WERI-Rb-1 (cell line): ENCODE measurements at regions not wholly inside any gene's neighbourhood (a gene's known extent, or its start where the extent isn't known, plus 50 kb on each side); places are given as distances from the start of the nearest gene placed in this dataset.

Experiments
- DNase-seq: peaks from one replicate; pipeline ENCODE4 v3.0.0-alpha.2; 2020
- H3K27ac ChIP-seq: fragments of 250-450 bp; sonication (Bioruptor Pico); 2 replicates; pipeline ENCODE4 v1.5.1; 2020; ENCODE audit warnings: mild to moderate bottlenecking, moderate library complexity
- H3K27me3 ChIP-seq: fragments of 250-450 bp; sonication (Bioruptor Pico); 2 replicates; pipeline ENCODE4 v1.5.1; 2021; ENCODE audit warnings: mild to moderate bottlenecking, low read depth, moderate library complexity; ENCODE audit not compliant: insufficient read depth, severe bottlenecking
- H3K36me3 ChIP-seq: fragments of 250-450 bp; sonication (Bioruptor Pico); 2 replicates; pipeline ENCODE4 v1.5.1; 2020; ENCODE audit warnings: mild to moderate bottlenecking, moderate library complexity
- H3K4me3 ChIP-seq: 2 replicates; pipeline ENCODE4 v1.5.1; 2011; ENCODE audit warnings: low read depth, mild to moderate bottlenecking, control low read depth, low read length
- H3K9me3 ChIP-seq: fragments of 250-450 bp; sonication (Bioruptor Pico); 2 replicates; pipeline ENCODE4 v1.5.1; 2021; ENCODE audit warnings: mild to moderate bottlenecking, moderate library complexity; ENCODE audit not compliant: severe bottlenecking
- TF ChIP-seq, protein P1 (sequence below): IDR thresholded peaks from 2 replicates; pipeline ENCODE4 v1.5.1; 2011; ENCODE audit warnings: low read depth, mild to moderate bottlenecking, control low read depth, inconsistent platforms, low read length

DNA sequence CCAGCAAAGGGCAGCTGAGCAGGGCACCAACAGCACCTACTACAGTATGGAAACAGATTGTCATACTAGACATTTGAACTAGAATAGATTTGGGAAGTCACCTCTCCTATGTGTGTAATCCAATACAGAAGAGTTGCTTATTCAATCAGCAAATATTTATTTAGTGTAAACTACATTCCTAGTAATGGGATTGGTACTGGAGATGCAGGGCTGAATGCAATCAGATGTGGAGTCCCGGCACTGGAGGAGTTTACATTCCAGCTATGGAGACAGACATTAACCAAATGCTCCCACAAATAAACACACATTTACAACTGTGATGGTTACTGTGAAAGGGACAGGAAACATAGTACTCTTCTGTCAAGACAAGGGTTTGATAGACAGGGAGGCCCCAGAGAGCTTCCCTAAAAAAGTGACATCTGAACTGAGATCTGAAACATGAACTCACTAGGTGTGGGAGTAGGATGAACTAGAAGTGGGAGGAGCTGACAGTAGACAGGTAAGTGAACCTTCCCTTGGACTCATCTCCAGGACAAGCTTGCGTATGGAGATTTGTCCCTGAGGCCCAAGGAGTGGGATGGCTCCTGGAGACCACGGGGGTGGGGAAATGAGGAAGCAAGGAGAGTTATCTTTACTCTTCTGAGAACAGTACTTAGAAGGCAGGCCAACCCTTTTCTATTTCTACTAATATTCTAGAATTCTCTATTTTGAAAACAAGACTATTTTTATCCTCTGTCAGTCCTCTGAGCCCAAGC is 420.5 kb downstream of the MAFB start:
- H3K36me3 ChIP-seq = no peaks in the 10 kb centered on the region
- H3K4me3 ChIP-seq = no peak overlapping the region
- no peak for DNase-seq
- TF ChIP-seq, protein P1, sequence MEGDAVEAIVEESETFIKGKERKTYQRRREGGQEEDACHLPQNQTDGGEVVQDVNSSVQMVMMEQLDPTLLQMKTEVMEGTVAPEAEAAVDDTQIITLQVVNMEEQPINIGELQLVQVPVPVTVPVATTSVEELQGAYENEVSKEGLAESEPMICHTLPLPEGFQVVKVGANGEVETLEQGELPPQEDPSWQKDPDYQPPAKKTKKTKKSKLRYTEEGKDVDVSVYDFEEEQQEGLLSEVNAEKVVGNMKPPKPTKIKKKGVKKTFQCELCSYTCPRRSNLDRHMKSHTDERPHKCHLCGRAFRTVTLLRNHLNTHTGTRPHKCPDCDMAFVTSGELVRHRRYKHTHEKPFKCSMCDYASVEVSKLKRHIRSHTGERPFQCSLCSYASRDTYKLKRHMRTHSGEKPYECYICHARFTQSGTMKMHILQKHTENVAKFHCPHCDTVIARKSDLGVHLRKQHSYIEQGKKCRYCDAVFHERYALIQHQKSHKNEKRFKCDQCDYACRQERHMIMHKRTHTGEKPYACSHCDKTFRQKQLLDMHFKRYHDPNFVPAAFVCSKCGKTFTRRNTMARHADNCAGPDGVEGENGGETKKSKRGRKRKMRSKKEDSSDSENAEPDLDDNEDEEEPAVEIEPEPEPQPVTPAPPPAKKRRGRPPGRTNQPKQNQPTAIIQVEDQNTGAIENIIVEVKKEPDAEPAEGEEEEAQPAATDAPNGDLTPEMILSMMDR = no peak
- peaks cover 6% of the 10 kb centered on the region for H3K27me3 ChIP-seq
- no peaks in the 10 kb centered on the region for H3K9me3 ChIP-seq
- no peak overlapping the region for H3K27ac ChIP-seq

DNA sequence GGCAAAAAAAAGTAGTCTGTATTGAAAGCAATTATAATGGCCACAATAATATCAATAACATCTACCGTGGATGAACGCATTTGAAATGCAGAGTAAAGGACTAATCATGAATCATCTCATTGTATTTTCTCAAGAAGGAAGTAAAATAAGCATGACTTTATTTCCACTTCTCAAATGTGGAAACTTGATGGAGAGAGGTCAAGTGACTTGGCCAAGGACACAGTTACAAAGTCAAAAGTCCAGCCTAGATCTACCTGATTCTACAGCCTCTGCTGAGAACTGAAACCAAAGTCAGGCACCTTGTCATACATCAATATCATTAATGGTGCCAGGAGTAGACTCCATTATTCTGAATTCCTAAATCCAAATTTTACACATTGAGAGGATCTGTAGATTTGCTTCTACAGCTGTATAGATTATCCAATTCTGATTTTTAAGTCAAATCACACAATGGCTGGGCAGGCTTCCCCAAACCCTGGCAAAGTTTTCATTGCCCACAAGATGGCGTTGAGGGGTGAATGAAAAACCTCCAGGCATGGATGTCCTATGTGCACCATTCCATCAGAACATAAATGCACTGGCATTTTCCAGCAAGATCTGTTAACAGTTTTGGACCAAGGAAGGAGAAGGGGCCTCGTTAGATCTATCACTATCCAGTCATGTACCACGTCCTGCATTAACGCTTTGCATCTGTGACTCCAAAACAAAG is 423.1 kb downstream of the MAFB start:
- H3K4me3 ChIP-seq = no peak overlapping the region
- peaks cover 17% of the 10 kb centered on the region for H3K27me3 ChIP-seq
- no peaks in the 10 kb centered on the region for H3K36me3 ChIP-seq
- H3K9me3 ChIP-seq = no peaks in the 10 kb centered on the region
- H3K27ac ChIP-seq = no peak overlapping the region
- TF ChIP-seq, protein P1 = peak; percentile 55
- peak; percentile 40 for DNase-seq

DNA sequence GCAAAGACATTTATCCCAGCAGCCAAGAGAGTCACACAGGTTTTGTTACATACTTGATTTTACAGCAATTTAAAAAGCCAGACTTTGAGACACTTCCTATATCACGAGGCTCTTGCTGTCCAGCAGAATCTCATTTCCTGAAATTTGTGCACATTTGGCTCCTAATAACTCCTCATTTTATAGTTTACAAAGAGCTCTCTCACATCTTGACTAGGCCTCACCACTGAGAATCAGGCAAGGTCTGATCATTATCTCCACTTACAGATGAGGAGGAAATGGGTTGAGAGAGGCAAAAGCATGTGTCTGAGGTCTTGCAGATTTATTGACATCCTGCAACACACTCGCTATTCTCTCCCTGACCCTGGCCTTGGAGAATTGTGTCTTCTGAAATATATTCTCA is 426.8 kb downstream of the MAFB start:
- TF ChIP-seq, protein P1 = no peak
- Histone ChIP-seq H3K4me3 (no peak overlapping the region), H3K9me3 (no peaks in the 10 kb centered on the region), H3K27ac (no peak overlapping the region), H3K36me3 (no peaks in the 10 kb centered on the region), H3K27me3 (peaks cover 27% of the 10 kb centered on the region)
- no peak for DNase-seq

DNA sequence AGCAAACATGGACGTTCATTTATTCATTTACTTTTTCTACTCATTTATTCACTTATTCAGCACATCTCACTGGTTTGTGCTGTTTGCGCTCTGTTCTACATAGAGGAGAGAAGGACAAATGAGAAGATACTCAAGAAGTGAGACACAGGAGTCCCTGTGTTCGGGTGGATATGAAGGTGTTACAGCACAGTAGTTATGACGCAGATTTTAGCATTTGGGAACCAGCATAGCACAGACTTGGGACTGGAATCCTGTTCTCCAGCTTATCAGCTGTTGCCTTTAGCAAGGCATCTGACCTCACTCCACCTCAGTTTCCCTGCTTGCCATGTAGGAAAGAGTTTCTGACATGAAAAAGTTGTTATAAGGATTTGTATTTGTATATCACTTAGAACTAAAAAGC is 430.1 kb downstream of the MAFB start:
- no peaks in the 10 kb centered on the region for H3K36me3 ChIP-seq
- H3K4me3 ChIP-seq = no peak overlapping the region
- H3K27me3 ChIP-seq = peaks cover 37% of the 10 kb centered on the region
- no peak for DNase-seq
- TF ChIP-seq, protein P1 = no peak
- H3K27ac ChIP-seq = no peak overlapping the region
- no peaks in the 10 kb centered on the region for H3K9me3 ChIP-seq

DNA sequence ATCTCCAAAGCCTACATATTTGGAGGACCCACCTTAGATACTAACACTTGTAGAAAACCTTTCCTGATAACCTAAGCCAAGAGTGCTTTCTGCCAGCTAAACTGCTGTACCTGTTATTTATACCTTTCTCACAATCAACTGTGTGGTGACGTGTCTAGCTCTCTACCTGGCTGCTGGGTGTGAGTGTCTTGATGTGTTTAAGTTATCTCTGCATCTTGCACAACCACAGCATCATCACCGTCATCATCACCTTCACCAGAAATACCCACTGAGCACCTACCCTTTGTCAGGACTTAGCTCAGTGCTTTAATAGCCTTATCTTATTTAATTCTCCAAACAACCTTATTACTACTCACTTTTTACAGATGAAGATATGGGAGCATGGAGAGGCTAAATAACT is 431.3 kb downstream of the MAFB start:
- Histone ChIP-seq H3K27ac (no peak overlapping the region), H3K27me3 (peaks cover 35% of the 10 kb centered on the region), H3K9me3 (no peaks in the 10 kb centered on the region), H3K36me3 (no peaks in the 10 kb centered on the region), H3K4me3 (no peak overlapping the region)
- no peak for DNase-seq
- TF ChIP-seq, protein P1 = no peak
